ENCODE measurements at regions not wholly inside any gene's neighbourhood (a gene's known extent, or its start where the extent isn't known, plus 50 kb on each side); places are given as distances from the start of the nearest gene placed in this dataset.

GRCh38 chr14:22513066-22513812 lies 75.8 kb downstream of the DAD1 start:
- no peak for DNase-seq (ENCODE audit: low spot score)

GRCh38 chr14:22512106-22512814 lies 76.8 kb downstream of the DAD1 start:
- DNase-seq (ENCODE audit: low spot score): no peak

- peak; percentile 13 for DNase-seq (ENCODE audit: low spot score)
Measured at GRCh38 chr14:22510527-22511110, 78.4 kb downstream of the DAD1 start.

- DNase-seq (ENCODE audit: low spot score): no peak
Measured at GRCh38 chr14:22509751-22510300, 79.2 kb downstream of the DAD1 start.

- no peak for DNase-seq (ENCODE audit: low spot score)
Measured at GRCh38 chr14:22509036-22509709, 79.9 kb downstream of the DAD1 start.

DNA sequence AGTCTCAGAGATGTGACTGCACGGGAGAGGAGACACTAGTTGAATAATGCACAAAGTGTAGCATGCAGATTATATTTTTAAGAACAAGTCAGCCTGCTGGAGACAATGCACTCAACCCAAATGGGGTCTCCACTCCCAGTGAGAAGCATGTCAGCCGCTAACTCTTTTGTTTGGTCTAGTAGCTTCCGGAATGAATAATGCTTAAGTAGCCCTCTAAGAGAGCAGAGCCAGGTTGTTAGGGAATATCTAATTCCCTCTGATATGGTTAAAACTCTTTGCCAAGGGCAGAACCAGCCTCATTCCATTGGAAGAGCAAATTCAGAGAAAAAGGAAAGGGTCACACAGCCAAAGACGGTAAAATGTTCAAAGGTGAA lies 80.4 kb downstream of the DAD1 start:
- DNase-seq (ENCODE audit: low spot score): no peak

GRCh38 chr14:22508150-22508457 lies 80.9 kb downstream of the DAD1 start:
- DNase-seq (ENCODE audit: low spot score): no peak

GRCh38 chr14:22506778-22507351 lies 82.2 kb downstream of the DAD1 start:
- DNase-seq (ENCODE audit: low spot score): no peak

DNA sequence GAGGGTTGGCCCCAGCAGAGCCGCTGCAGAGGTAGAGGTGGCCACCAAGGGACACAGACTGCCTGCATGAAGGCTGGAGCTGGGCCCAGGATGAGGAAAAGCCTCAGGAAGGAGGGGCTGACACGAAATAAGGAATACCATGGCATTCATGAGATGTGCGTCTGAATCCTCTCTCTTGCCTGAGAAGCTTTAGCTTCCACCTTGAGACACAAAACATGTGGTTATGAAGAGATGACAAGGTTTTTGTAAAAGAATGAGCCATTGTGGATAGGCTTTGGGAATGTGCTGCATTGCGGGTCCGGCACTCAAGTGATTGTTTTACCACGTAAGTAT lies 82.7 kb downstream of the DAD1 start:
- no peak for DNase-seq (ENCODE audit: low spot score)

- DNase-seq (ENCODE audit: low spot score): no peak
Measured at GRCh38 chr14:22505697-22506377, 83.2 kb downstream of the DAD1 start.

DNA sequence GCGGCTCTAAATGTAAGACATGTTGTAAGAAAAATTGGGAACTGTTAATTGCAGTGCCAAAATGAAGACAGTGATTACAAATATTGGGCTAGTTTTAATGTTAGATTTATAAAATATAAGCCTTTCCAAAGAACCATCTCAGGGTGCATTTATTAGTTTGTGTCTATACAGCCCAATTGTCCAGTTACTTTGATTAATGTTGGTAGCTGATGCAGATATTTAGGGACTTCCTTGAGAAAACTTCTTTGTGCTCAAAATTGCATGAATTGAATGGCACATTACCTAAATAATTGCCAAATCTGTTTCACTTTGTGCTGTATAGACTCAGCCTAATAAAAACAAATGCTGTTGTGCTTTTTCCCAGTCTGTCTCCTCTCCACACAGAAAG lies 83.7 kb downstream of the DAD1 start:
- DNase-seq (ENCODE audit: low spot score): no peak

GRCh38 chr14:22502551-22502950 lies 86.5 kb downstream of the DAD1 start:
- DNase-seq (ENCODE audit: low spot score): no peak

DNA sequence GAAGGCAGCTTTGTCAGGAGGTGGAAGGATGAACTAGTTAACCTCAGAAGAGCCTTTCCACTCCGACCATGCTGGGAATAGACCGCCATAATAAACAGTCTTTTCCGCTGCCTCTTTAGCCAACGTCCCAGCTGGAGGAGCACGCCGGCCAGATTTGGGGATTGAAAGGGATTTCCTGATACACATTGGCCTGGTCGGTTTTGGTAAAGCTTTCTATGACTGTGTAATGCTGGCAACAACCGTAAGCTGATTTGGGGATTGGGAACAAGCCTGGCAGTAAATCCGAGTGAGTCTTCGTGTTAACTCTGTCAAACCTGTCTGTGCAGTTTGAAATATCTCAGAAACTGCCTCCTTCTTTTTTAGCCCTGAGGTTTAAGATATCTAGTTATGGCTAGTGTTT lies 87.0 kb downstream of the DAD1 start:
- DNase-seq (ENCODE audit: low spot score): no peak

DNA sequence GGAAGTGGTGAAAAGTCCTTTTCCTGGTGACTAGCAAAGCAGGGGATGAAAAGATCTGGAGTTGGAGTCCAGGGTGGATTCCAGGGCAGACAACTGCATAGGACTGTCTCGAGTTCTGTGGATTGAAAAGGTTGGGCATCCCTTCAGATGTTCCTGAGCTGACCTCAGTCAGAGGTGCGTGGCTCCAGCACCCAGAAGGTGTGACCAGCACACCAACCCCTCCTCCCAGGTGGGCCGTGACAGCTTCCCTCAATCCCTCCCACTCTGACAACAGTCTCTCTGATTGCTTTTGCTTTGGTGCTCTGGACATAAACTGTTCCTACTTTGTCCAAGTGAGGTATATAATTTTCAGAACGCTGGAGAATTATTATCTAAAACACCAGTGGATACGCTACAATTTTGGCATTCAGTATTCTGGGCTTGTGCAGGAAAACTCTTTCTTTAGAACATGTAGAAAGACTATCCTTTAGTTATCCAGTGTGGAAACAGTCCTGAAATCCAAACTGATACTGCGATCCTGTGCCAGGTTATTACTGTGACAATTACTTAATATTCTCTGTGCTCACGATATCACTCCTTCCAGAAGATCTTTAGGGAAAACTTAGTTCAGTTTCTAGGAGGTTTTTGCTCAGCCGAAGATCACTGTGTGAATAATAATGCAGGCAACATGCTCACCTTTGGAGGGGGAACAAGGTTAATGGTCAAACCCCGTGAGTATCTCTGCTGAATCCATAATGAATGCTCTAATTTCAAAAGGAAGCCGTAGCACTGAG lies 87.9 kb downstream of the DAD1 start:
- DNase-seq (ENCODE audit: low spot score): no peak

- no peak for DNase-seq (ENCODE audit: low spot score)
Measured at GRCh38 chr14:22500525-22500924, 88.5 kb downstream of the DAD1 start.

DNA sequence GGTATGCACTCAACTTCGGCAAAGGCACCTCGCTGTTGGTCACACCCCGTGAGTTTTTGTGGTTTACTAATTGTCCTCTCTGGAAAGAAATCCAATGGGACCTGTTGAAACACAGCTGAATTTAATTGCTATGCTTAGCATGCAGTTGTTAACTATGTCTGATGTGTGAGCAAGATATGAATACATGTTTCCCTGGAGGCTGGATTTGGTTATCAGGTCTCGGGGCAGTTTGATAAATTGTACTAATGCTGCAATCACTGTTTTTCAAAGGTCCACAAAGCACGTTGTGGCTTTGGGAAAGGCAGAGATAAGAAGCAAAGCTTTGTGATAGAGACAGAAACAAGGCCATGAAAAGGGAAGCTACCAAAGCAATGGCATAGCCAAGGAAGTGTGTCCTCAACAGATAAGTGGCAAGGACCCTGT lies 91.3 kb downstream of the DAD1 start:
- DNase-seq (ENCODE audit: low spot score): no peak

DNA sequence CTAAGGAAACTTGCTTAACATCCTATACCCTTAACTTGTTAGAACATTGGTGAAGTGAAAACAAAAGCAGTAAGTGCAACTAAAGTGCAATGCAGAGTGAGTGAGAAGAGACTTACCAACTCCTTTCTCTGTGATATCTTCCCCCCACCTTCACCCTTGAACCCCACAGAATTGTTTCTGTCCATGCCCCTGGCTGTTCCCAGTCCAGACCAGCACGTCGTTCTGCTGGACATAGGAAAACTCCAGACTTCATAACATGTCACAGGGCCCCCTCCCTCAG lies 91.9 kb downstream of the DAD1 start:
- DNase-seq (ENCODE audit: low spot score): no peak

DNA sequence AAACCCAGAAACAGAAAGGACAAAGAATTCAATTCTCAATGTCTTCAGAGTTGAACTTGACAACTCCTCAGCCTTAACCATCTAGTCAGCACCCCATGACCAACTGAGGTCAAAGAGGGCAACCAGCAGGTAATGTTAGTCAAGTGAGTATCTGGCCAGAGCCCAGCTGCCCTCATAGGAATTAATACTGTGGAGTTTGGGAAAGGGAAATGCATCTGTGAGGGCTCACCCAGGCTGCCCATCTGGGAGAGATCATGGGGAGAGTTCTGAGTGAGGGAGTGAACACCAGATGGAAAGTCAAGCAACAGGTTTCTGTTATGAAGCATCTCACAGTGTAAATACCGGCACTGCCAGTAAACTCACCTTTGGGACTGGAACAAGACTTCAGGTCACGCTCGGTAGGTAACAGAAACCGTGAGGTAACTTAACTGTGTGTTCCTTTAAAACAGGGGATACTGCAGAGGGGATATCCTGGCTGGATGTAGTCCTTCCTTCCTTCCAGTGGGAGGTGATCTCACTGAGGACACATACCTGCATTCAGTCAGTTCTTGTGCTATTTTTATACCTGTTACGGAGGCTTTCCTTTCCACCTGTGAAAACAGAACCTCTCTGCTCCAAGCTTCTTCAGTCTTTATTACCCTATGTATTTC lies 94.4 kb downstream of the DAD1 start:
- no peak for DNase-seq (ENCODE audit: low spot score)

DNA sequence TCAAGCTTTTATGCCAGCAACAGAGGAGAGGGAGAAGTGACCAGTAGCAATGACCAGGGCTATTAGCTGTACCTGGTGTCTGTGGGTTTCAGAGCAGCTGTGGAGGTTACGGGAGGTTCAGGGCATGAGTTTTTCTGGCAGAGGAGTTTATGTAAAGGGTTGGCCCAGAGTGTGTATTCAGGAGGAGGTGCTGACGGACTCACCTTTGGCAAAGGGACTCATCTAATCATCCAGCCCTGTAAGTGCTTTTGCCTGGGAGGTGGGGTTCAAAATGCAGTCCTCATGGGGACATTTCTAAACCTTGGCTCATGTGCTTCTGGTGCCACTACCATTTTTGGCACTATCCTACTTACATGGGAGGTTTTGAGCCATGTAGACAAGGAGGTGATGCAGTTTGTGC lies 95.3 kb downstream of the DAD1 start:
- DNase-seq (ENCODE audit: low spot score): no peak

DNA sequence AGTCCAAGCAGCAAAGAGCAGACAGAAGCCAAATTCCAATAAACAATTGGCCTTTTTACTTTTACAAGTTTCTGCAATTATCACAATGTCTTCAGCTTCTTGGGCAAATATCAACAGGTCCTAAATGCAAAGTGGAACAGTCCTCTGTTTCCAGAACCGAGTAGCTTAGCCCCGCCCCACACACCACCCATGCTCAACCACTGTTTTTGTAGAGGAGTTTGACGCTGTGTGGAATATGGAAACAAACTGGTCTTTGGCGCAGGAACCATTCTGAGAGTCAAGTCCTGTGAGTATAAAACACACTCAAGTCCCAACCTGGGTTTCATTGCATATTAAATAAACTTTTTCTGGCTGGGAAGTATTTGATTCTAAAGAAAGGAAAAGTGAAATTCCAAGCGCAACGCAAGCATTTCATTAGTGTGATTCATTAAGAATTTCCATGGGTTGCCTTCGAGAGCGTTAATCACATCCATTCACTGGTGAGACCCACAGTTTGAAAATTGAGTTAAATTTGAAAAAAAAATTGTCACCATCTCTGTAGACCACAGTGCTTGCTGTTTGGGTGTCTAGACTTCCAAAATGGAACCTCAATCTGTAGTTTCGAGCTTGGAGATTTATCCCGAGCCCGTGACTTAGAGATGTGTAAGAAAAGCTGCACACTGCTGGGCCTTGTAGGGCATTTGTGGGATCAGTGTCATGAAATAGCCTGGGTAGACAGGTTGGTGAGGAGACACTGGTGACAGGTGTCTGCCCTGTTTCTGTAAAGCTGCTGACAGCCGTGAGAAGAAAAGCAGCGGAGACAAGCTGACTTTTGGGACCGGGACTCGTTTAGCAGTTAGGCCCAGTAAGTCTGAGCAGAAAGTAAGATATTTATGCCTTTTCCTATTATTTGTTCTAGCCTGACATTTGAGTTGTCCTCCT lies 96.1 kb downstream of the DAD1 start:
- no peak for DNase-seq (ENCODE audit: low spot score)
